ENCODE measurements at regions not wholly inside any gene's neighbourhood (a gene's known extent, or its start where the extent isn't known, plus 50 kb on each side); places are given as distances from the start of the nearest gene placed in this dataset.

GRCh38 chr7:33739286-33739685 is 166.1 kb upstream of the BMPER start:
- no peak overlapping the region for H3K27ac ChIP-seq
- intact Hi-C loops (cut with DNase I; ENCODE audit: low total_unique reads), result no loop called here
- no peak for DNase-seq
- no peaks in the 10 kb centered on the region for H3K27me3 ChIP-seq
- H3K4me3 ChIP-seq, result no peak overlapping the region
- H3K4me1 ChIP-seq, result no peaks in the 10 kb centered on the region
- no peaks in the 10 kb centered on the region for H3K9me3 ChIP-seq
- H3K36me3 ChIP-seq, result no peaks in the 10 kb centered on the region
- no peak for TF ChIP-seq POLR2A (IDR thresholded peaks at IDR 0.05)
- TF ChIP-seq, protein P1, sequence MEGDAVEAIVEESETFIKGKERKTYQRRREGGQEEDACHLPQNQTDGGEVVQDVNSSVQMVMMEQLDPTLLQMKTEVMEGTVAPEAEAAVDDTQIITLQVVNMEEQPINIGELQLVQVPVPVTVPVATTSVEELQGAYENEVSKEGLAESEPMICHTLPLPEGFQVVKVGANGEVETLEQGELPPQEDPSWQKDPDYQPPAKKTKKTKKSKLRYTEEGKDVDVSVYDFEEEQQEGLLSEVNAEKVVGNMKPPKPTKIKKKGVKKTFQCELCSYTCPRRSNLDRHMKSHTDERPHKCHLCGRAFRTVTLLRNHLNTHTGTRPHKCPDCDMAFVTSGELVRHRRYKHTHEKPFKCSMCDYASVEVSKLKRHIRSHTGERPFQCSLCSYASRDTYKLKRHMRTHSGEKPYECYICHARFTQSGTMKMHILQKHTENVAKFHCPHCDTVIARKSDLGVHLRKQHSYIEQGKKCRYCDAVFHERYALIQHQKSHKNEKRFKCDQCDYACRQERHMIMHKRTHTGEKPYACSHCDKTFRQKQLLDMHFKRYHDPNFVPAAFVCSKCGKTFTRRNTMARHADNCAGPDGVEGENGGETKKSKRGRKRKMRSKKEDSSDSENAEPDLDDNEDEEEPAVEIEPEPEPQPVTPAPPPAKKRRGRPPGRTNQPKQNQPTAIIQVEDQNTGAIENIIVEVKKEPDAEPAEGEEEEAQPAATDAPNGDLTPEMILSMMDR (IDR thresholded peaks at IDR 0.05), result no peak

DNA sequence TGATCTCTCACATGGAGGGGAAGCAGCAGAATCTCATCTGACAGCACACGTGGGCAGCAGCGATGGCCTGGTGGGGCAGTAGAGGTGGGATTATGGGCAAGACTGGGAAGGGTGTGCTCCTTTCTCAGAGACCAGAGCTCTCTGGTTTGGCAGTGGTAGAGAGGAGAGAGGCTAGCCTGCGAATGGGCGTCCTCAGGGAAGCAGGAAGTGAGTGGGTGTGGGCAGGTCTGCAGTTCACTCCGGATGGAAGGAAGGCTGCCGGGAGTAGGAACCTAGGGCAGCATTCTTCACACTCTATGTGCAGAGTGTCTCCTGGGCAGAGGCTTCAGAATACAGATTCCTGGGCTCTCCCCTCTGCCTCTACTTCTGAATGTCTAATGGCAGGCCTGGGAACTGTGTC is 162.8 kb upstream of the BMPER start:
- H3K4me3 ChIP-seq, result no peak overlapping the region
- intact Hi-C loops (cut with DNase I; ENCODE audit: low total_unique reads), result no loop called here

GRCh38 chr7:33742999-33743587 is 162.2 kb upstream of the BMPER start:
- Histone ChIP-seq H3K4me3 (no peak overlapping the region), H3K9me3 (no peaks in the 10 kb centered on the region), H3K27ac (no peak overlapping the region), H3K27me3 (no peaks in the 10 kb centered on the region), H3K4me1 (no peaks in the 10 kb centered on the region), H3K36me3 (no peaks in the 10 kb centered on the region)
- TF ChIP-seq, protein P1 (IDR thresholded peaks at IDR 0.05), result no peak
- TF ChIP-seq POLR2A (IDR thresholded peaks at IDR 0.05), result no peak
- intact Hi-C loops (cut with DNase I; ENCODE audit: low total_unique reads), result no loop called here
- no peak for DNase-seq

More for the DNA sequence above, 162.8 kb upstream of the BMPER start:
- no peaks in the 10 kb centered on the region for H3K9me3 ChIP-seq
- TF ChIP-seq, protein P1 (IDR thresholded peaks at IDR 0.05), result no peak
- no peak for TF ChIP-seq POLR2A (IDR thresholded peaks at IDR 0.05)
- no peaks in the 10 kb centered on the region for H3K4me1 ChIP-seq
- H3K27me3 ChIP-seq, result no peaks in the 10 kb centered on the region
- no peak for DNase-seq
- no peak overlapping the region for H3K27ac ChIP-seq
- H3K36me3 ChIP-seq, result no peaks in the 10 kb centered on the region

DNA sequence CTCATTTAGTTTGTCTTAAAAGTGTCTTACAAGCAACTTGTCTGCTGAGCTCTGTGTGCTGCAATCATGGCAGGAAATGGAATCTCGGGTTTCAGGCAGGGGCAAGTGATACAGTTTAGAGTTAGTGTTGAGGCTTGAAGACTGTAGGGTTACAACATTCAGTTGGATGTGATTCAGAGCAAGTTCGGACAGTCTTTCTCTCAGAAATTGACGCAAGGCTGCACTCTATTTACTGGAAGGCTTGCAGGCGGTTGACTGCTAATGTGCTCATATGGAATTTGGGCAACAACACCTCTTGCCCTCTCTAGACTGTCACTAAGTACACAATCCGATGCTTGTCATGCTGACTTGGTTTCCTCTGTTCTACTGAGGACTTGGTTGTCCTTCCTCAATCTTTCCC is 161.7 kb upstream of the BMPER start:
- intact Hi-C loops (cut with DNase I; ENCODE audit: low total_unique reads), result no loop called here

GRCh38 chr7:33744293-33745075 is 160.9 kb upstream of the BMPER start:
- no peak for TF ChIP-seq POLR2A (IDR thresholded peaks at IDR 0.05)
- TF ChIP-seq, protein P1 (IDR thresholded peaks at IDR 0.05), result no peak
- Histone ChIP-seq H3K27ac (no peak overlapping the region), H3K4me3 (no peak overlapping the region), H3K9me3 (no peaks in the 10 kb centered on the region), H3K36me3 (no peaks in the 10 kb centered on the region), H3K4me1 (no peaks in the 10 kb centered on the region), H3K27me3 (no peaks in the 10 kb centered on the region)
- intact Hi-C loops (cut with DNase I; ENCODE audit: low total_unique reads), result no loop called here
- DNase-seq, result no peak

More for the DNA sequence above, 161.7 kb upstream of the BMPER start:
- Histone ChIP-seq H3K4me1 (no peaks in the 10 kb centered on the region), H3K27ac (no peak overlapping the region), H3K36me3 (no peaks in the 10 kb centered on the region), H3K27me3 (no peaks in the 10 kb centered on the region), H3K4me3 (no peak overlapping the region), H3K9me3 (no peaks in the 10 kb centered on the region)
- DNase-seq, result no peak
- TF ChIP-seq, protein P1 (IDR thresholded peaks at IDR 0.05), result no peak
- TF ChIP-seq POLR2A (IDR thresholded peaks at IDR 0.05), result no peak
